Glutamatergic neuron (in vitro differentiated cells): ENCODE measurements at regions not wholly inside any gene's neighbourhood (a gene's known extent, or its start where the extent isn't known, plus 50 kb on each side); places are given as distances from the start of the nearest gene placed in this dataset.

Source experiments
- DNase-seq: peaks from one replicate; pipeline ENCODE4 v3.0.0; 2022
- H3K27ac Mint-ChIP-seq: one replicate; pipeline ENCODE4 v1.8.0; 2020; ENCODE audit warnings: mild to moderate bottlenecking, mixed read lengths, inconsistent platforms; ENCODE audit not compliant: unreplicated experiment
- H3K27me3 Mint-ChIP-seq: one replicate; pipeline ENCODE4 v1.8.0; 2020; ENCODE audit warnings: mild to moderate bottlenecking, moderate library complexity, mixed read lengths, inconsistent platforms; ENCODE audit not compliant: unreplicated experiment
- H3K36me3 Mint-ChIP-seq: one replicate; pipeline ENCODE4 v1.8.0; 2020; ENCODE audit warnings: mild to moderate bottlenecking, mixed read lengths, inconsistent platforms; ENCODE audit not compliant: unreplicated experiment
- H3K4me1 Mint-ChIP-seq: one replicate; pipeline ENCODE4 v1.8.0; 2020; ENCODE audit warnings: mild to moderate bottlenecking, low read depth, mixed read lengths, inconsistent platforms; ENCODE audit not compliant: unreplicated experiment
- H3K4me3 Mint-ChIP-seq: one replicate; pipeline ENCODE4 v1.8.0; 2020; ENCODE audit warnings: mild to moderate bottlenecking, mixed read lengths, inconsistent platforms; ENCODE audit not compliant: unreplicated experiment
- H3K9me3 Mint-ChIP-seq: one replicate; pipeline ENCODE4 v1.8.0; 2020; ENCODE audit warnings: mild to moderate bottlenecking, moderate library complexity, mixed read lengths, inconsistent platforms; ENCODE audit not compliant: unreplicated experiment
- TF ChIP-seq, protein P1 (sequence below): fragments of 200-600 bp; sonication (generic); IDR thresholded peaks from one replicate; pipeline ENCODE4 v1.5.0; 2021; ENCODE audit not compliant: partially characterized antibody, unreplicated experiment

DNA sequence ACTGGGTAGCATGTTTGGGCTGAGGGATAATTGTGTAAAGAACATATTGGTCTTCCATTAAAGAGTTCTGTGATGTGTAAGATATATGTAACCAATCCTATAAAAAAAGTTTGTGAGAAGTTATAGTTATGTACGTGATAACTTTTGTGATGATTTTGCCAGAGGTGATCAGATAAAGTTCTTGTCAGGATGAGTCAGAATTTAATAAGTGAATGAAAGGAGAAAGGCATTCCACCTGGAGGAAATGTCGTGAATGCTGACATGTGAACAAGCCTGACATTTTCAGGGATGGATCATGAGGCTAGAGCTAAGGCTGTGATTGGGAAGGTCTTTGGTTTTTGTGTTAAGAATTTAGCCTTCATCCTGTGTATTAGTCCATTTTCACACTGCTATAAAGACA is 241.5 kb downstream of the SNAPC1 start:
- TF ChIP-seq, protein P1, sequence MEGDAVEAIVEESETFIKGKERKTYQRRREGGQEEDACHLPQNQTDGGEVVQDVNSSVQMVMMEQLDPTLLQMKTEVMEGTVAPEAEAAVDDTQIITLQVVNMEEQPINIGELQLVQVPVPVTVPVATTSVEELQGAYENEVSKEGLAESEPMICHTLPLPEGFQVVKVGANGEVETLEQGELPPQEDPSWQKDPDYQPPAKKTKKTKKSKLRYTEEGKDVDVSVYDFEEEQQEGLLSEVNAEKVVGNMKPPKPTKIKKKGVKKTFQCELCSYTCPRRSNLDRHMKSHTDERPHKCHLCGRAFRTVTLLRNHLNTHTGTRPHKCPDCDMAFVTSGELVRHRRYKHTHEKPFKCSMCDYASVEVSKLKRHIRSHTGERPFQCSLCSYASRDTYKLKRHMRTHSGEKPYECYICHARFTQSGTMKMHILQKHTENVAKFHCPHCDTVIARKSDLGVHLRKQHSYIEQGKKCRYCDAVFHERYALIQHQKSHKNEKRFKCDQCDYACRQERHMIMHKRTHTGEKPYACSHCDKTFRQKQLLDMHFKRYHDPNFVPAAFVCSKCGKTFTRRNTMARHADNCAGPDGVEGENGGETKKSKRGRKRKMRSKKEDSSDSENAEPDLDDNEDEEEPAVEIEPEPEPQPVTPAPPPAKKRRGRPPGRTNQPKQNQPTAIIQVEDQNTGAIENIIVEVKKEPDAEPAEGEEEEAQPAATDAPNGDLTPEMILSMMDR, result no peak
- peaks cover 2% of the 10 kb centered on the region for H3K27me3 Mint-ChIP-seq
- H3K36me3 Mint-ChIP-seq, result peaks cover 9% of the 10 kb centered on the region
- DNase-seq, result no peak
- no peak overlapping the region for H3K4me3 Mint-ChIP-seq
- peaks cover 1% of the 10 kb centered on the region for H3K9me3 Mint-ChIP-seq
- peaks cover 9% of the 10 kb centered on the region for H3K4me1 Mint-ChIP-seq
- H3K27ac Mint-ChIP-seq, result no peak overlapping the region

DNA sequence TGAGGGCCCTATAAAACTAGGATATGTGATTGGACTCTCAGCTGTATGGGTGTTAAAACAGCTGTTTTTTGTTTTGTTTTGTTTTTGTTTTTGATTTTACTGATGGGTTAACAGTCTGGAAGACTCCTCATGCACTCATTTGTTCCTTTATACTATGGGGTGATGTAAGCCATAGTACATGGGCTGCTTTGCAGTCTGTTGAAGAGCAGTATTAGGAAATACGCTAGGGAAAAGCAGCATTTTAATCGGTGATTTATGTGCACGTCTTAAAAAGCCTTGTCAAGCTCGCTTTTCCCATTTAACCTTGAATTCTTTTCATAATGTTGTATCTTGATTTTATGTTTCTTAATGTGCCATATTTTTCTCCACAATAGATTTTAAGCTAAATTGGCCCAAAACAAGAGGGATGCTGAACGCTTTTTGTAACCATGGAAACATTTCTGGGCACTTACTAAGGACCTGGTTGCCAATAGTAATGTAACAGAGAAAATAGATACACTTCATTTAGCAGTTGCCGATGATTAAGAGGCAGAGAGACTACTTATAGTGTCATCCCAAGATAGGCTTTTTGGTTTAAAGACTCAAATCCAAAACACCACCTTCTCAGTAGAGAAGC is 244.0 kb downstream of the SNAPC1 start:
- peaks cover 9% of the 10 kb centered on the region for H3K4me1 Mint-ChIP-seq

DNA sequence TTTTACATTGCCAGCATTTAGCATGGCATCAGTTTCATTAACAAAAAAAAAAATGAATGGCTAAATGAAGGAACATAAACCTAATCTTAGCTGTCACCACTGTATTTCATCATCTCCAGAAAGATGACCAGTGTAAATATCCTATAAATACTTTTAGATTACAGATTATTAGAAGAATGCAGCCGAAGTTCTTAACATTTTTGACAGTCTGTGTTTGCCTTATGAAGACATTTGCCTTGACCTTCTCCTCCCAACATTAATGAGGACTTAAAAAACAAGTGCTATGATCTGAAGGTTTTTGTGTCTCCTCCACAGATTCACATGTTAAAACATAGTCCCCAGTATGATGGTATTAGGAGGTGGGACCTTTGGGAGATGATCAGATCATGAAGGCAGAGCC is 253.0 kb downstream of the SNAPC1 start:
- no peaks in the 10 kb centered on the region for H3K4me1 Mint-ChIP-seq
- H3K27ac Mint-ChIP-seq, result no peak overlapping the region
- H3K4me3 Mint-ChIP-seq, result no peak overlapping the region
- no peaks in the 10 kb centered on the region for H3K36me3 Mint-ChIP-seq
- no peak for DNase-seq
- H3K27me3 Mint-ChIP-seq, result peaks cover 4% of the 10 kb centered on the region
- no peaks in the 10 kb centered on the region for H3K9me3 Mint-ChIP-seq
- TF ChIP-seq, protein P1, result no peak

More for the DNA sequence above, 244.0 kb downstream of the SNAPC1 start:
- Mint-ChIP-seq H3K27ac (peak overlapping the region; percentile 94), H3K9me3 (peaks cover 1% of the 10 kb centered on the region), H3K4me3 (peak overlapping the region; percentile 30), H3K27me3 (peaks cover 2% of the 10 kb centered on the region), H3K36me3 (peaks cover 9% of the 10 kb centered on the region)
- TF ChIP-seq, protein P1, result no peak
- no peak for DNase-seq

DNA sequence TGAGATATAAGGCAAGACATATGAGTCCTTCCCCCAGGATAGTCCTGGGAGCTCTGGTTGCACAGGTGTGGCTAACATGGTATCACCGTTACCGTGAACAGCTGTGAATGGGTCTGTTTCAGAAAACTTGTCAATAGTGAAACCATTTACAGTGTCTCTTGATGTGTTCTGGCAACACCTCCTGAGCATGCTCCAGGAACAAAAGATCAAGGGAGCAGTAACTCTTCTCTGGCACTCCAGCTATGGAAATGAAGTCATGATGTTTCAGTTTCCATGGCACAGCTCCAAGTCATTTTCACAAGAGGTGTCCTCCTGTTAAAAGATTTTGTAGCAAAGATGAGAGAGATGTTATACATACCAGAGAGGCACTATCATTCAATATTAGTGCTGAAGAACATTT is 253.7 kb downstream of the SNAPC1 start:
- Mint-ChIP-seq H3K4me1 (no peaks in the 10 kb centered on the region), H3K27ac (no peak overlapping the region), H3K9me3 (no peaks in the 10 kb centered on the region), H3K4me3 (no peak overlapping the region), H3K36me3 (no peaks in the 10 kb centered on the region), H3K27me3 (peaks cover 4% of the 10 kb centered on the region)
- DNase-seq, result no peak
- TF ChIP-seq, protein P1, result no peak

DNA sequence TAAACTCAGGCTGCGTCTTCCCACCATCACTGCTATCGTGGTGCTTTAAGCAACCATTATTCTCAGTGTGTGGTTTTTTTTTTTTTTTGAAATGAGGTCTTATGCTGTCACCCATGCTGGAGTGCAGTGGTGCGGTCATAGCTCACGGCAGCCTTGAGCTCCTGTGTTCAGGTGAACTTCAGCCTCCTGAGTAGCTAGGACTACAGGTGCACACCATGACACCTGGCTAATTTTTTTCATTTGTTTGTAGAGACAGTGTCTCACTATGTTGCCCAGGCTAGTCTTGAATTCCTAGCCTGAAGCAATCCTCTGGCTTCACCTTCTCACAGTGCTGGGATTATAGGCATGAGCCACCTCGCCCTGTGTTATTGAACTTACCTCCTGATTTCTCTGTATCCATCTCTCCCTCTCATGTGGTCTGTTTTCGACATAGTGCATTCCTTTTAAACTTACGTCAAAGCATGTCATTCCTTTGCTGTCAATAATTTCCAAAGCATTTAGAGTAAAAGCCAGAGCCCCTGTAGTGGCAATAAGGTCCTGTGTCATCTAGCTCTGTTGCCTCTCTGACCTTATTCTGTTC is 255.5 kb downstream of the SNAPC1 start:
- Mint-ChIP-seq H3K4me1 (no peaks in the 10 kb centered on the region), H3K27me3 (peaks cover 4% of the 10 kb centered on the region), H3K36me3 (no peaks in the 10 kb centered on the region), H3K27ac (no peak overlapping the region), H3K9me3 (no peaks in the 10 kb centered on the region), H3K4me3 (no peak overlapping the region)
- TF ChIP-seq, protein P1, result no peak
- no peak for DNase-seq
